Trophoblast cell (in vitro differentiated cells and primary cell): ENCODE measurements at regions not wholly inside any gene's neighbourhood (a gene's known extent, or its start where the extent isn't known, plus 50 kb on each side); places are given as distances from the start of the nearest gene placed in this dataset.

Source experiments
- DNase-seq, 2 donors: peaks; one replicate each; pipeline ENCODE4 v3.0.0-alpha.2; 2016
- H2AFZ ChIP-seq: 2 replicates; pipeline ENCODE4 v1.6.1; 2013; ENCODE audit warnings: low read length, moderate library complexity, mild to moderate bottlenecking; ENCODE audit not compliant: insufficient read depth, poor library complexity
- H2AK5ac ChIP-seq: 2 replicates; pipeline ENCODE4 v1.6.1; 2013; ENCODE audit warnings: mild to moderate bottlenecking, low read length
- H2BK120ac ChIP-seq: 2 replicates; pipeline ENCODE4 v1.6.1; 2013; ENCODE audit warnings: low read length, mild to moderate bottlenecking, moderate library complexity; ENCODE audit not compliant: insufficient read depth, poor library complexity
- H2BK12ac ChIP-seq: 2 replicates; pipeline ENCODE4 v1.6.1; 2013; ENCODE audit warnings: mild to moderate bottlenecking, low read length, moderate library complexity
- H2BK5ac ChIP-seq: 2 replicates; pipeline ENCODE4 v1.6.1; 2013; ENCODE audit warnings: low read length, low read depth, moderate library complexity, mild to moderate bottlenecking; ENCODE audit not compliant: poor library complexity
- H3K14ac ChIP-seq: 2 replicates; pipeline ENCODE4 v1.6.1; 2013; ENCODE audit warnings: mild to moderate bottlenecking, low read length
- H3K18ac ChIP-seq: 2 replicates; pipeline ENCODE4 v1.6.1; 2013; ENCODE audit warnings: mild to moderate bottlenecking, low read length
- H3K23ac ChIP-seq: 2 replicates; pipeline ENCODE4 v1.6.1; 2013; ENCODE audit warnings: low read length
- H3K27ac ChIP-seq: 2 replicates; pipeline ENCODE4 v1.5.1; 2013; ENCODE audit warnings: low read depth, mild to moderate bottlenecking, inconsistent platforms, low read length, moderate library complexity
- H3K27me3 ChIP-seq: 2 replicates; pipeline ENCODE4 v1.6.1; 2013; ENCODE audit warnings: inconsistent platforms, mild to moderate bottlenecking, low read length, moderate library complexity; ENCODE audit not compliant: insufficient read depth
- H3K36me3 ChIP-seq, 2 experiments: 1 replicate in 1 of 2; 2 replicates in 1 of 2; pipeline ENCODE4 v1.6.1; 2013; ENCODE audit warnings: low read length in 2 of 2, mild to moderate bottlenecking in 2 of 2, moderate library complexity in 1 of 2; ENCODE audit not compliant: insufficient read depth in 2 of 2, control insufficient read depth in 1 of 2
- H3K4ac ChIP-seq: 2 replicates; pipeline ENCODE4 v1.6.1; 2013; ENCODE audit warnings: low read depth, mild to moderate bottlenecking, low read length, moderate library complexity
- H3K4me1 ChIP-seq, 2 experiments: 1 replicate in 1 of 2; 2 replicates in 1 of 2; pipeline ENCODE4 v1.6.1; 2013; ENCODE audit warnings: low read length in 2 of 2, mild to moderate bottlenecking in 2 of 2, moderate library complexity in 1 of 2; ENCODE audit not compliant: insufficient read depth in 2 of 2, control insufficient read depth in 1 of 2
- H3K4me2 ChIP-seq: 2 replicates; pipeline ENCODE4 v1.6.1; 2013; ENCODE audit warnings: inconsistent platforms, mild to moderate bottlenecking, low read length, moderate library complexity
- H3K4me3 ChIP-seq: 2 replicates; pipeline ENCODE4 v1.5.1; 2013; ENCODE audit warnings: mild to moderate bottlenecking, low read depth, low read length, inconsistent platforms
- H3K79me1 ChIP-seq: one replicate; pipeline ENCODE4 v1.6.1; 2013; ENCODE audit warnings: low read length
- H3K79me2 ChIP-seq: 2 replicates; pipeline ENCODE4 v1.6.1; 2013; ENCODE audit warnings: low read length, mild to moderate bottlenecking; ENCODE audit not compliant: control insufficient read depth, insufficient read depth, poor library complexity
- H3K9ac ChIP-seq: 2 replicates; pipeline ENCODE4 v1.6.1; 2013; ENCODE audit warnings: mild to moderate bottlenecking, low read length
- H3K9me3 ChIP-seq: 2 replicates; pipeline ENCODE4 v1.6.1; 2013; ENCODE audit warnings: low read depth, mild to moderate bottlenecking, control low read depth, inconsistent platforms, low read length; ENCODE audit not compliant: insufficient read depth
- H4K12ac ChIP-seq: 2 replicates; pipeline ENCODE4 v1.6.1; 2013; ENCODE audit warnings: low read depth, mild to moderate bottlenecking, low read length, moderate library complexity
- H4K8ac ChIP-seq: 2 replicates; pipeline ENCODE4 v1.6.1; 2013; ENCODE audit warnings: low read depth, mild to moderate bottlenecking, low read length, moderate library complexity
- H4K91ac ChIP-seq: one replicate; pipeline ENCODE4 v1.6.1; 2013; ENCODE audit warnings: low read depth, mild to moderate bottlenecking, low read length, moderate library complexity
- WGBS: extraction: QIAGEN DNeasy Blood & Tissue Kit; methylation state at CpG from one replicate; pipeline ENCODE4 v1.1.7; 2013; ENCODE audit warnings: missing lambda C conversion rate; ENCODE audit not compliant: insufficient read length, insufficient coverage; ENCODE audit errors: extremely low coverage; 5-methylcytosine and 5-hydroxymethylcytosine counted together

DNA sequence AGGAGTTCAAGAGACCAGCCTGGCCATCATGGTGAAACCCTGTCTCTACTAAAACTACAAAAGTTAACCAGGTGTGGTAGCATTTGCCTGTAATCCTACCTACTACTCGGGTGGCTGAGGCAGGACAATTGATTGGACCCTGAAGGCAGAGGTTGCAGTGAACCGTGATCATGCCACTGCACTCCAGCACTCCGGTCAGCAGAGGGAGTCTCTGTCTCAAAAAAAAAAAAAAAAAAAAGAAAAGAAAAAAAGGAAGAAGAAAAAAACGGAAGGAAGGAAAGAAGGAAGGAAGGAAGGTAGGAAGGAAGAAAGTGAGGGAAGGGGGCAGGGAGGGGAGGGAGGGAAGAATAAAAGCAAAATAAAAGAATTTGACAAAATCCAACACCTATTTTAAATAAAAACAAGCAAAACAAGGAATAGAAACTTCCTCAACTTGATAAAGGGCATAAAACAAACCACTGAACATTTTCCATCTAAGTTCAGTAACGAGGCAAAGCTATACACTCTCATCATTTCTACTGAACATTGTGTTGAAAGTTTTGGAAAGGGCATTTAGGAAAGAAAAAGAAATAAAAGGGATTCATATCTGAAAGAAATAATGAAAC is 411.6 kb upstream of the SLITRK5 start:
- no peak overlapping the region for H3K18ac ChIP-seq
- H3K4me3 ChIP-seq = no peak overlapping the region
- no peak overlapping the region for H2BK12ac ChIP-seq
- H3K79me2 ChIP-seq = no peaks in the 10 kb centered on the region
- no peaks in the 10 kb centered on the region for H3K36me3 ChIP-seq
- H3K23ac ChIP-seq = no peak overlapping the region
- H2AK5ac ChIP-seq = no peak overlapping the region
- no peaks in the 10 kb centered on the region for H3K4me1 ChIP-seq
- H2BK120ac ChIP-seq = no peak overlapping the region
- H2AFZ ChIP-seq = no peak overlapping the region
- no peak overlapping the region for H3K4me2 ChIP-seq
- H4K12ac ChIP-seq = no peak overlapping the region
- WGBS = no CpG with 5 or more reads among the region's 5 CpGs
- no peak for DNase-seq
- no peak overlapping the region for H3K9ac ChIP-seq
- no peak overlapping the region for H3K4ac ChIP-seq
- H3K14ac ChIP-seq = no peak overlapping the region
- no peaks in the 10 kb centered on the region for H3K79me1 ChIP-seq
- H2BK5ac ChIP-seq = no peak overlapping the region
- no peak overlapping the region for H3K27ac ChIP-seq
- no peak overlapping the region for H4K8ac ChIP-seq
- H3K27me3 ChIP-seq = no peaks in the 10 kb centered on the region
- H4K91ac ChIP-seq = no peak overlapping the region
- no peaks in the 10 kb centered on the region for H3K9me3 ChIP-seq

- no peaks in the 10 kb centered on the region for H3K79me1 ChIP-seq
- H4K8ac ChIP-seq = no peak overlapping the region
- H3K27ac ChIP-seq = no peak overlapping the region
- H3K9ac ChIP-seq = no peak overlapping the region
- H3K4ac ChIP-seq = no peak overlapping the region
- no peak overlapping the region for H2AFZ ChIP-seq
- no peak overlapping the region for H3K4me3 ChIP-seq
- no peak overlapping the region for H3K14ac ChIP-seq
- H2BK12ac ChIP-seq = no peak overlapping the region
- peak; percentile 7 to 55 for DNase-seq
- no peaks in the 10 kb centered on the region for H3K9me3 ChIP-seq
- no peak overlapping the region for H2BK120ac ChIP-seq
- no peak overlapping the region for H3K23ac ChIP-seq
- H3K79me2 ChIP-seq = no peaks in the 10 kb centered on the region
- no peaks in the 10 kb centered on the region for H3K27me3 ChIP-seq
- H4K12ac ChIP-seq = no peak overlapping the region
- H2AK5ac ChIP-seq = no peak overlapping the region
- no peak overlapping the region for H4K91ac ChIP-seq
- no CpG with 5 or more reads among the region's 1 CpG for WGBS
- H3K4me1 ChIP-seq = no peaks in the 10 kb centered on the region
- H3K18ac ChIP-seq = no peak overlapping the region
- H3K36me3 ChIP-seq = no peaks in the 10 kb centered on the region
- no peak overlapping the region for H2BK5ac ChIP-seq
- H3K4me2 ChIP-seq = no peak overlapping the region
Measured at GRCh38 chr13:87274209-87274819, 396.9 kb upstream of the SLITRK5 start.

DNA sequence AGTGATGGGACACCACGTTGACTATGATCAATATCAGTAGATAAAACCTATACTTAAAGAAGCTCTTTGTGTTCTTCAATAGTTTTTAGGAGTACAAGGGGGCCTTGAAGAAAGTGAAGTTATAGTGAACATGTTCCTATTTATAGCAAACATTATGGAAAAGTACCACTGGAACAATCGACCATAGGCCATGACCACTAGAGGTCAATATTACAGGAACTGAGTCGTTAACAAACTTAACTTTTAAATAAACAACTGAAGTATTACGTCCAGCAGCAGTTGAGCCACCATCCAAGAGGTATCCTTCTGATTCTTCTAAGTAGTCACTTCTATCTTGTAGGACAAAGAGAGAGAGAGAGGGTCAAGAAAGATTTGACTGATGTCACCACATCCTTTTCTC is 391.0 kb upstream of the SLITRK5 start:
- Histone ChIP-seq H3K18ac (no peak overlapping the region), H3K79me2 (no peaks in the 10 kb centered on the region), H4K8ac (no peak overlapping the region), H3K14ac (no peak overlapping the region), H4K91ac (no peak overlapping the region), H3K36me3 (no peaks in the 10 kb centered on the region), H3K9me3 (no peaks in the 10 kb centered on the region), H2BK5ac (no peak overlapping the region), H3K79me1 (no peaks in the 10 kb centered on the region), H3K27me3 (no peaks in the 10 kb centered on the region), H3K9ac (no peak overlapping the region), H2AFZ (no peak overlapping the region), H3K4me3 (no peak overlapping the region), H3K27ac (no peak overlapping the region), H4K12ac (no peak overlapping the region), H2AK5ac (no peak overlapping the region), H3K23ac (no peak overlapping the region), H3K4ac (no peak overlapping the region), H2BK120ac (no peak overlapping the region), H2BK12ac (no peak overlapping the region), H3K4me2 (no peak overlapping the region), H3K4me1 (no peaks in the 10 kb centered on the region)
- WGBS = no CpG with 5 or more reads among the region's 4 CpGs
- DNase-seq = no peak

GRCh38 chr13:87287721-87288120 is 383.4 kb upstream of the SLITRK5 start:
- Histone ChIP-seq H2AFZ (no peak overlapping the region), H3K36me3 (no peaks in the 10 kb centered on the region), H2BK12ac (no peak overlapping the region), H4K91ac (no peak overlapping the region), H2AK5ac (no peak overlapping the region), H3K4ac (no peak overlapping the region), H3K18ac (no peak overlapping the region), H2BK5ac (no peak overlapping the region), H4K12ac (no peak overlapping the region), H4K8ac (no peak overlapping the region), H3K27ac (no peak overlapping the region), H3K4me2 (no peak overlapping the region), H2BK120ac (no peak overlapping the region), H3K79me2 (no peaks in the 10 kb centered on the region), H3K4me1 (no peaks in the 10 kb centered on the region), H3K4me3 (no peak overlapping the region), H3K79me1 (no peaks in the 10 kb centered on the region), H3K14ac (no peak overlapping the region), H3K9me3 (no peaks in the 10 kb centered on the region), H3K9ac (no peak overlapping the region), H3K23ac (no peak overlapping the region), H3K27me3 (no peaks in the 10 kb centered on the region)
- no CpG with 5 or more reads among the region's 3 CpGs for WGBS
- DNase-seq = no peak
